GM06990 (cell line): ENCODE measurements at regions not wholly inside any gene's neighbourhood (a gene's known extent, or its start where the extent isn't known, plus 50 kb on each side); places are given as distances from the start of the nearest gene placed in this dataset.

Experiments
- DNase-seq: peaks from one replicate; pipeline ENCODE4 v3.0.0-alpha.2; 2011; ENCODE audit not compliant: insufficient read length; ENCODE audit errors: extremely low read depth
- H3K27me3 ChIP-seq: replicated peaks from 2 replicates; pipeline ENCODE4 v1.6.0; 2011; ENCODE audit warnings: low read length; ENCODE audit not compliant: control insufficient read depth, insufficient read depth
- H3K36me3 ChIP-seq: 2 replicates; pipeline ENCODE4 v1.5.1; 2011; ENCODE audit warnings: low read length; ENCODE audit not compliant: control insufficient read depth, insufficient read depth
- H3K4me3 ChIP-seq: replicated peaks from 2 replicates; pipeline ENCODE4 v1.5.1; 2011; ENCODE audit warnings: low read depth, mild to moderate bottlenecking, control low read depth, low read length
- TF ChIP-seq, protein P1 (sequence below): IDR thresholded peaks from 2 replicates; pipeline ENCODE4 v1.5.1; 2011; ENCODE audit warnings: low read length, control low read depth, mild to moderate bottlenecking, inconsistent platforms; ENCODE audit not compliant: insufficient read depth, poor library complexity, severe bottlenecking

DNA sequence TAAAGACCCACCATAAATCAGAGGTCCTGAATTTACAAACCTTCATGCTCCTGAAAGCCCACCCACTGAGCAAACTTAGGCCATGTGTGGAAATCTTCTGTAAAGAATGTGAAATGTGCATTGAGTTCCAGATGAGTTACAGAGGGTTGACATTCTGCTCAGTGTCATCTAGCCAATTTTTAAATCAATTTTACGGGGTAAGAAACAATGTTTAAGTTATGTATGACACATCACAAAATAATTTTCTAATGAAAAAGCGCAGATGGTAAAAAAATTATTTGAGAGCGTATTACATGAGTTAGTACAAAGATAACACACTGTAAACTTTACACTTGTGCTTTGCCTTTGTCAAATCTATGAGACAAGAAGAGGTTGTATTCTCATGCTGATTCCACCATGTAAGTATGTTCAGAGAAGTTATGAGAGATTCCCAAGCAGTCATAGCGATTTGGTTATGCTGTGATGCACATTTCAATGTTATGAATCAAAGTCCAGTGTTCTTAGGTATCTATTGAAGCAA is 446.3 kb downstream of the ADCYAP1 start:
- H3K27me3 ChIP-seq = no peaks in the 10 kb centered on the region
- no peak for DNase-seq
- no peaks in the 10 kb centered on the region for H3K36me3 ChIP-seq
- TF ChIP-seq, protein P1, sequence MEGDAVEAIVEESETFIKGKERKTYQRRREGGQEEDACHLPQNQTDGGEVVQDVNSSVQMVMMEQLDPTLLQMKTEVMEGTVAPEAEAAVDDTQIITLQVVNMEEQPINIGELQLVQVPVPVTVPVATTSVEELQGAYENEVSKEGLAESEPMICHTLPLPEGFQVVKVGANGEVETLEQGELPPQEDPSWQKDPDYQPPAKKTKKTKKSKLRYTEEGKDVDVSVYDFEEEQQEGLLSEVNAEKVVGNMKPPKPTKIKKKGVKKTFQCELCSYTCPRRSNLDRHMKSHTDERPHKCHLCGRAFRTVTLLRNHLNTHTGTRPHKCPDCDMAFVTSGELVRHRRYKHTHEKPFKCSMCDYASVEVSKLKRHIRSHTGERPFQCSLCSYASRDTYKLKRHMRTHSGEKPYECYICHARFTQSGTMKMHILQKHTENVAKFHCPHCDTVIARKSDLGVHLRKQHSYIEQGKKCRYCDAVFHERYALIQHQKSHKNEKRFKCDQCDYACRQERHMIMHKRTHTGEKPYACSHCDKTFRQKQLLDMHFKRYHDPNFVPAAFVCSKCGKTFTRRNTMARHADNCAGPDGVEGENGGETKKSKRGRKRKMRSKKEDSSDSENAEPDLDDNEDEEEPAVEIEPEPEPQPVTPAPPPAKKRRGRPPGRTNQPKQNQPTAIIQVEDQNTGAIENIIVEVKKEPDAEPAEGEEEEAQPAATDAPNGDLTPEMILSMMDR = no peak
- no peak overlapping the region for H3K4me3 ChIP-seq

DNA sequence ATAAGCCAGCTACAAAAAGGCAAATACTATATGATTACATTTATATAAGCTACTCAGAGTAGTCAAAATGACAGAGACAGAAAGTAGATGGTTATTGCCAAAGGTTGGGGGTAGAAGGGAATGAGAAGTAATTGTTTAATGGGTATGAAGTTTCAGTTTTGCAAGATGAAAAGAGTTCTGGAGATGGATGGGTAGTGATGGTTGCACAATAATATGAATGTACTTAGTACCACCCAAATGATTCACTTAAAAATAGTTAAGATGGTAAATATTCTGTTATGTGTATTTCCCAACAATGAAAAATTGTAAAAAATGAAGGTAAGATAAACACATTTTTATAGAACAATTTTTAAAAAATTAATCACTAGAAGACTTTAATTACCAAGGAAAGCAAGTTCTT is 448.4 kb downstream of the ADCYAP1 start:
- no peaks in the 10 kb centered on the region for H3K36me3 ChIP-seq
- no peak for DNase-seq
- no peaks in the 10 kb centered on the region for H3K27me3 ChIP-seq
- no peak overlapping the region for H3K4me3 ChIP-seq
- TF ChIP-seq, protein P1 = no peak

DNA sequence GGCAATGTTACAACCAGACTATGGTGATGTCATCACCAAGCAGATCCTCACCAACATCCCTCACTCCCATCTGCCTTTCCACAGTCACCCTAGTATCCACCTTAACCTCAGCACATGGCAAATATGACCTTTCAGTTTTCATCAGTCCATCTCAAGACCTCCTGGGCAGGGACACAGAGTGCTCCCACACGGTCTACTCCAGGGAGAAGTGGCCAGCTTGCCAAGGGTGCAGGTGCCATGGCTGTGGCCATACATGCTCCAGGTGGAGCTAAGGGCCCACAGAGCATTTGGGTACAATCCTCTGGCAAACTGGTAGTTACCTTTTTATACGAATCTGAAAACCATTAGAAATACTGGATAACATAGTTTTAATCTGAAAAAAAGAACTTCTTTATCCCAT is 453.1 kb downstream of the ADCYAP1 start:
- H3K4me3 ChIP-seq = no peak overlapping the region
- no peaks in the 10 kb centered on the region for H3K27me3 ChIP-seq
- no peak for DNase-seq
- no peaks in the 10 kb centered on the region for H3K36me3 ChIP-seq
- TF ChIP-seq, protein P1 = no peak

DNA sequence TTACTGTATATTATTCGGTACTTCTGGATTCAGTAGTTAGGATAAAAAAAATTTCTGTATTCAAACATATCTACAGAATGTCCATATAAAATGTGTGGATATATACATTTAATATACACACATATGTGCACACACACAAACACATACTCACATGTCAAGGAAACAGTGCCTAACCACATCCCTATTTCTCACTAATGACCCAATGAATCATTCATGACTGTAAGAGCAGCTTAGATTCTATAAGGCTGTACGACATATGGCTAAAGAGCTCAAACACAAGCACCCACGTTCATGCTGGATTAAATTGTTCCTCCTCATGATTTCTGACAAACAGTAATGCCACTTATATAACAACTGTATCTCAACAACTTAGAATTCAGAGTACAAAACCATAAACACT is 457.3 kb downstream of the ADCYAP1 start:
- no peak for DNase-seq

DNA sequence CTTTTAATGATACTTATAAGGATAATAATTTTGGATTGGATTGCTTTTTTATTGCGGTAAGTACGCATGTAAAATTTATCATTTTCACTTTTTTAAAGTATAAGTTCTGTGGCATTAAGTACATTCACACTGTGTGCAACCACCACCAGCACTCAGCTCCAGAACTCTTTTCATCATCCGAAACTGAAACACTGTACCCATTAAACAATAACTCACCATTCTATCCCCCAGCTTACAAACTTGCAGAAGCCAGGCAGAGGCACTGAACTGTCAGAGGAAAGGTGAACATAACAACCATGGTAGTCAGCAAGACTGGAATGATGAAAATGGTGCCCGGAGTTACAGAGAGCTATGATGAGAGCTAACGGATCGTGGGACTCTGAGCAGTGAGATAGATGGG is 465.9 kb downstream of the ADCYAP1 start:
- Histone ChIP-seq H3K4me3 (no peak overlapping the region), H3K27me3 (no peaks in the 10 kb centered on the region), H3K36me3 (no peaks in the 10 kb centered on the region)
- TF ChIP-seq, protein P1 = no peak
- no peak for DNase-seq

More for the DNA sequence above, 457.3 kb downstream of the ADCYAP1 start:
- H3K36me3 ChIP-seq = no peaks in the 10 kb centered on the region
- H3K27me3 ChIP-seq = no peaks in the 10 kb centered on the region
- no peak overlapping the region for H3K4me3 ChIP-seq
- TF ChIP-seq, protein P1 = no peak

DNA sequence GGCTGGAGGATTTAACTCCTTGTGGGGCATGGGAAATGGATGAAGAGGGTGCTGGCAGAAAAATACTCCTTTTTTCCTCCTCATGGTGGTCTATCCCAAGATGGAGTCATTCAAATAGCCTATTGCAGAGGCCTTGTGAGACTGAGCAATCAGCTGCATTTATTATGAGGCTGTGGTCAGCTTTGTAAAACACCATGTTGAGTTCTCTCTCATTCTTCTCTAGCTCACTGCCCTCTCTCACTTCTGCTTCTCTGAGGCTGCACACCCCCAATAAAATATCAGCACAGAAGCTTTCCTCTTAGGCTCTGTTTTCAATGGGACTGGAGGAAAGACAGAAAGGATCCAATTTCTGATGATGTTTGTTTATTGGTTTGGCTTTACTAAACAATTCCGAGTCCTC is 467.1 kb downstream of the ADCYAP1 start:
- Histone ChIP-seq H3K36me3 (no peaks in the 10 kb centered on the region), H3K27me3 (no peaks in the 10 kb centered on the region), H3K4me3 (no peak overlapping the region)
- TF ChIP-seq, protein P1 = no peak
- no peak for DNase-seq
